GM19193 (cell line): ENCODE measurements at regions not wholly inside any gene's neighbourhood (a gene's known extent, or its start where the extent isn't known, plus 50 kb on each side); places are given as distances from the start of the nearest gene placed in this dataset.

Source experiments
- POLR2A ChIP-seq: IDR thresholded peaks from 4 replicates; pipeline ENCODE4 v1.6.1; 2011; ENCODE audit not compliant: insufficient read depth, insufficient read length; ENCODE audit errors: extremely low read depth

GRCh38 chr14:71602524-71602923 lies 329.7 kb upstream of the RGS6 start:
- no peak for TF ChIP-seq POLR2A

DNA sequence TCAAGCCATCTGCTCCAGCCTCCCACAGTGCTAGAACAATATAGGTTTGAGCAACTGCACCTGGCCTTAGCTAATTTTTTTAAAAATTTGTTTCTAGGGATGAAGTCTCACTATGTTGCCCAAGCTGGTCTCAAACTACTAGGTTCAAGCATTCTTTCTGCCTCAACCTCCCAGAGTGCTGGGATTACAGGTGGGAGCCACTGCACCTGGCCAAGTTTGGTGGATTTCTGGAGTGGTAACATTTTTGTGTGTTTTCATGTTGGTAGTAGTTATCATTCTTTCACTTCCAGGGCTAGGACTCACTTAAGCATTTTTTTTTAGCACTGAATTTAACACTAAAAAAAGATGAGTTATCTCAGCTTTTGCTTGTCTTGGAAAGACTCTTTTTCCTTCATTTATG lies 328.0 kb upstream of the RGS6 start:
- no peak for TF ChIP-seq POLR2A

DNA sequence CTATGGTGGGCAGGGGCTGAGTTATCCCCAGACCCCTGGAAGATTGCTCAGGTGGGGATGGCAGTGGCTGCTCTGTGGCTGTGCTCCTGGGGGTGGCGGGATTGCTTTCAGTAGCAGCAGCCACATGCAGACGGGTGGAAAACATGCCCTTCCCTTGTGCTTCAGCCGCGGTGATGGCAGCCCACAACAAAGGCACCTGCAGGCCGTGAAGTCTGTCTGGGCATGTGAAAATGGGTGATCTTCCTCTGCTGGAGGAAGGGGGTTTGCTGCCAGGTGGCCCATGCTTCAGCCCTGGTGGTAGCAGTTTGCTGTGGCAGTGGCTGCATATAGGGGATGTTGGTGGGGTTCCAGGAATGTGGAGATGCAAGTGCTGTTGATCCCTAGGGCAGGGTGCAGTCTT lies 326.2 kb upstream of the RGS6 start:
- TF ChIP-seq POLR2A: no peak

DNA sequence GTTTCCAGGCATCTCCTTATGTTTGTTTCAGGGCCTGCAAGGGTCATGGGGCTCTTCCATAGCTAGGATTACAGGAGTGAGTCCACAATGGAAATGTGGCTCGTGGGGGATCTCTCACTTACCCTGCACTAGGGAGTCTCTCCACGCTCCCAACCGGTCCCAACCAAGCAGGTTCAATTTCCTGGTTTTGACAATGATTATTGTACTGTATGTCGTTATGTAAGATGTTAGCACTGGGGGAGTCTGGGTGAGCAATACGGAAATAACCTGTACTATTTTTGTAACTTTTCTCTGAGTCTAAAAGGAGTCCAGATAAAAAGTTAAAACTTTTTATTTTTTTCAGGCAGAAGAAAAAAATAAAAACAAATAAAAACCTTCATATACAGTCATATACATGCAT lies 325.7 kb upstream of the RGS6 start:
- no peak for TF ChIP-seq POLR2A

- TF ChIP-seq POLR2A: no peak
Observed at GRCh38 chr14:71607056-71607455, 325.2 kb upstream of the RGS6 start.

DNA sequence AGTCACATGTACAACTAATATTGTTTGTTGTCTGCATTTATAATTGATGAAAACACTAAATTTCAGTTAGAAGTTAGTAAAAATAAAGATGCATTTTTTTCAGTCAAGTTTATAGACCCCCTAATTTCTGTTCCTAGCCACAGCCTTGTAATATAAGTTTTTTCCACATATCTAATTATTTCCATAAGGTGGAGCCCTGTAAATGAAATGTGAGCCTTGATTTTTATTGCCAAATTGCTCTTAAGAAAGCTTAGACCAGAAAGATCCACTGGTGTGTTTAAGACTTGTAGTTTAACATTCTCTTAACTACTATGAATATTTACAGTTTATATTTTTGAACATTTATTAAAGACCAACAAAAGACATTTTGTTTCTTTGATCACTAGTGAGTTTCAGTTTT lies 322.1 kb upstream of the RGS6 start:
- no peak for TF ChIP-seq POLR2A

DNA sequence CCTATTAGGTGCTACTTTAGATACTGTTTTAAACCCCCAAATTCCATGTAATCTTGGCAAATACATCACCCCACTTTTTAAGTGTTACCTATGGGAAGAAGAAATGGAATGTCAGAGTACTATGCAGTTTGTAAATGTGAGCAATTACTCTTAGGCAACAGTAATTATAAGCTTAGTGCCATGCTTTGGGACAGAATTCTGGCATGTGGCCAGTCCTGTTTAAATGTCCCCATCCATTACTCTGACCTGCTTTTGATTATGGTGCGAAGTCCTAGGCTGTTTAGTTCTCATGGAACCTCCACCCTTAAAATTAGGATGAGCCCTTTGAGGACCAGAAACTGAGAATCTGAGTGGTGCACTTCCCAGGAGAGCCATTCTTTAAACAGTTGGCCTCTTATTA lies 321.4 kb upstream of the RGS6 start:
- no peak for TF ChIP-seq POLR2A

- TF ChIP-seq POLR2A: no peak
Observed at GRCh38 chr14:71613168-71613567, 319.1 kb upstream of the RGS6 start.

DNA sequence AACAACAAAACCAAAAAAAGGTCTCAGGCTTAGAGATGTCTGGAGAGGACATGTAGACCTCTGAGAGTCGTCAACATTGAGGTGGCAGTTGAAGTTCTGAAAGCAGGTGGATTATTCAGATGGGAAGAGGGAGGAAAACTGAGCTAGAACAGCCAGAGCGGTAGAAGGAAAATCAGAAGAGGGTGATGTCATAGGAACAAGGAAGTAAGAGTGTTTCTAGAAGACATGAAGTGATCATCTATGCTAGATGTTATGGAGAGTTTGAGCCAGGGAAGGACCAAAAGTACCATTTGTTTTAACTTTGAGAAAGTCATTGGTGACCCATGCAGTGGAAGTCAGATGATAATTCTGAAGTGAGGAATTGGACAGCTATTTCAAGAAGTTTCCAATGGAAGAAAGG lies 316.2 kb upstream of the RGS6 start:
- TF ChIP-seq POLR2A: no peak

DNA sequence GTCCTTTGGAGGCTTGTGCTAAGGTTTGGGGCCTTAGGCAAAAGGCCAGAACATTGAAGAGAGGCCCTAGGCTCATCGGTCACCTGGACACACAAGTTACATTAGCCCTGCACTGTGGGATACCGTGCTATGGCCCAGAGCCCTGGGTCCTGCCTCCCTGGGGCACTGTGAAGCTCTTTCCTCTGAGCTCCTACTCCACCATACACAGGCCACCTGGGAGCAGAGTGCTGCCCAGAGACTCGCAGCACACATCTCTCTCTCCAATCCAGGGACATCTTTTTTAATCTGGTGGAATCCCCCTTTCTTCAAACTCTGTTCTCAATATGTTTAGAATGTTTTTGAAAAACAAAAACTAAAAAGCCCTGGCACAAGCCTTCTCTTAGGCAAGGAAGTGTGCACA lies 314.2 kb upstream of the RGS6 start:
- TF ChIP-seq POLR2A: no peak

- no peak for TF ChIP-seq POLR2A
Observed at GRCh38 chr14:71618716-71619115, 313.5 kb upstream of the RGS6 start.

GRCh38 chr14:71619472-71619871 lies 312.8 kb upstream of the RGS6 start:
- no peak for TF ChIP-seq POLR2A

- TF ChIP-seq POLR2A: no peak
Observed at GRCh38 chr14:71620401-71620800, 311.8 kb upstream of the RGS6 start.

DNA sequence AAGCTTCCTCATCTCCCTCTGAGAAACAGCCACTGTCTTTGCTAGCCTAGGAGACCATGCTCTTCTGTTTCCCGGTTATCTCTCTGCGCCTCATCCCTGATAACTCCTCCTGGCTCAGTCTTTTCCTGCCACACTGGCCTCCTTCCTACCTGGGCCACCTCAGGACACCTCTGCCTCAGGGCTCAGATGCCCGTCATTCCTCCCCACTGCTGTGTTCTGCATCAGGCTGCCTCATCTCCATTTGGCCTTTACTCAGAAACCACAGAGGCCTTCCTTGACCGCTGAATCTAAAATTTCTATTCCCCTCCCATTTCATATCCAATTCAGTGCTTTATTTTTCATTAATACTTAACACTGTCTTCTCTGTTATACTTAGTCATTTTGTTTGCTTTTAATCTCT lies 311.0 kb upstream of the RGS6 start:
- TF ChIP-seq POLR2A: no peak

- TF ChIP-seq POLR2A: no peak
Observed at GRCh38 chr14:71621980-71622605, 310.1 kb upstream of the RGS6 start.

DNA sequence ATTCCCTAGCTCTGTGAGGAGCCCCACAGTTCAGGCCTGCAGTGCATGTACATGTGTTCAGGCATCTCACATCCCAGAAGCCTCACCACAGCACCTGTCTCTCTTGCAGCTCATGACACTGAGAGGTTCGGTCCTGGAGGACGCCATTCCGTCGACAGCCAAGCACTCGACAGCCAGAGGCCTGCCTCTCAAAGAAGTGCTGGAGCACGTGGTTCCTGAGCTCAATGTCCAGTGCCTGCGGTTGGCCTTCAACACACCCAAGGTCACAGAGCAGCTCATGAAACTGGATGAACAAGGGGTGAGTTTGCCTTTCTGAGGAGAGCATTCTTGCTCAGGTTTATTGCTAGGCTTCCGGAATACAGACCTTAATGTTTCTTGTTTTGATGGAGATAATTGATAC lies 308.3 kb upstream of the RGS6 start:
- no peak for TF ChIP-seq POLR2A

- no peak for TF ChIP-seq POLR2A
Observed at GRCh38 chr14:71625175-71625574, 307.1 kb upstream of the RGS6 start.
